ENCODE measurements at regions not wholly inside any gene's neighbourhood (a gene's known extent, or its start where the extent isn't known, plus 50 kb on each side); places are given as distances from the start of the nearest gene placed in this dataset.
A peak's percentile ranks its signal among the peaks of the same experiment; 100 is the strongest.
"Not testable (repeated sequence)": the region's sequence is repeated elsewhere in the genome, so short reads cannot be mapped to it uniquely, and the experiment has no call there.

GRCh38 chr2:187180529-187180928 lies 267.5 kb downstream of the CALCRL start:
- POLR2A ChIA-PET: no interaction called here
- CTCF ChIA-PET: no interaction called here
- DNase-seq (ENCODE audit: extremely low spot score): no peak
- TF ChIP-seq BHLHE40 (IDR thresholded peaks at IDR 0.05; ENCODE audit: borderline replicate concordance): no peak
- no peak for TF ChIP-seq FOXA1 (IDR thresholded peaks at IDR 0.05)
- no peak for TF ChIP-seq CTBP1 (IDR thresholded peaks at IDR 0.05; ENCODE audit: borderline replicate concordance)
- TF ChIP-seq LEF1 (IDR thresholded peaks at IDR 0.05; ENCODE audit: borderline replicate concordance): no peak
- TF ChIP-seq PKNOX1 (IDR thresholded peaks at IDR 0.05): no peak
- TF ChIP-seq SUZ12 (IDR thresholded peaks at IDR 0.05): no peak
- TF ChIP-seq NFRKB (IDR thresholded peaks at IDR 0.05): no peak

DNA sequence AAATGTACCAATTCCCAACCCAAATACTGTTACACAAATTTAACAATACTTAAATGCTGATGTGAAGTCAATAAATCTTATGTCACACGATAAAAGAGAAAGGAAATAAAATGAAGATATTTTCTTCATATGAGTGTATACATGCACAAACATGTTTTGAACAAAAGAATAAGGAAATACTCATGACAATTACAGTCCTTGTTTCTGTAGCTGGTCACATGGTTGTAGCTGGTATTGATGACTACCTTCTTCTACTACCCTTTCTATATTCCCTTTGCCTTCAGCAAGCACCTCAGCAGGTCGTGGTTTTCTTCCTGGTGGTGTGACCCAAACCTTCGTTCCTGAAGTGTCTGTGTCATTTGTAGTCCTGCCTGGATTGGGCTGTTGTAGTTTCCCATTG lies 269.2 kb downstream of the CALCRL start:
- POLR2A ChIA-PET; CTCF ChIA-PET; DNase-seq (ENCODE audit: extremely low spot score): not testable (repeated sequence)

GRCh38 chr2:187177253-187177652 lies 270.8 kb downstream of the CALCRL start:
- no peak for DNase-seq (ENCODE audit: extremely low spot score)
- no peak for TF ChIP-seq CTBP1 (IDR thresholded peaks at IDR 0.05; ENCODE audit: borderline replicate concordance)
- CTCF ChIA-PET: no interaction called here
- POLR2A ChIA-PET: no interaction called here

GRCh38 chr2:187174582-187174981 lies 273.5 kb downstream of the CALCRL start:
- DNase-seq (ENCODE audit: extremely low spot score): peak; percentile 20
- no peak for TF ChIP-seq NFRKB (IDR thresholded peaks at IDR 0.05)
- no peak for TF ChIP-seq LEF1 (IDR thresholded peaks at IDR 0.05; ENCODE audit: borderline replicate concordance)
- TF ChIP-seq SP1 (IDR thresholded peaks at IDR 0.05): no peak
- no peak for TF ChIP-seq SUZ12 (IDR thresholded peaks at IDR 0.05)
- no peak for TF ChIP-seq ZNF384 (IDR thresholded peaks at IDR 0.05)
- TF ChIP-seq ELF4 (IDR thresholded peaks at IDR 0.05): no peak
- TF ChIP-seq TARDBP (IDR thresholded peaks at IDR 0.05): no peak
- TF ChIP-seq FOXK2 (IDR thresholded peaks at IDR 0.05): no peak
- no peak for TF ChIP-seq L3MBTL2 (conservative IDR thresholded peaks at IDR 0.05)
- TF ChIP-seq FOXM1 (IDR thresholded peaks at IDR 0.05; ENCODE audit: borderline replicate concordance): no peak
- TF ChIP-seq PKNOX1 (IDR thresholded peaks at IDR 0.05): no peak
- TF ChIP-seq FOXA1 (IDR thresholded peaks at IDR 0.05): no peak
- TF ChIP-seq CTBP1 (IDR thresholded peaks at IDR 0.05; ENCODE audit: borderline replicate concordance): no peak
- TF ChIP-seq ARNT (IDR thresholded peaks at IDR 0.05): no peak
- ChIA-PET POLR2A (no interaction called here), CTCF (no interaction called here)

GRCh38 chr2:187171318-187171717 lies 276.7 kb downstream of the CALCRL start:
- TF ChIP-seq ARNT (IDR thresholded peaks at IDR 0.05): no peak
- no peak for TF ChIP-seq ELF4 (IDR thresholded peaks at IDR 0.05)
- no peak for TF ChIP-seq SP1 (IDR thresholded peaks at IDR 0.05)
- no peak for DNase-seq (ENCODE audit: extremely low spot score)
- ChIA-PET CTCF (no interaction called here), POLR2A (no interaction called here)

GRCh38 chr2:187169864-187170263 lies 278.2 kb downstream of the CALCRL start:
- POLR2A ChIA-PET: no interaction called here
- no peak for TF ChIP-seq NFRKB (IDR thresholded peaks at IDR 0.05)
- TF ChIP-seq SUZ12 (IDR thresholded peaks at IDR 0.05): no peak
- TF ChIP-seq FOXK2 (IDR thresholded peaks at IDR 0.05): no peak
- no peak for TF ChIP-seq BHLHE40 (IDR thresholded peaks at IDR 0.05; ENCODE audit: borderline replicate concordance)
- no peak for TF ChIP-seq FOXA1 (IDR thresholded peaks at IDR 0.05)
- no peak for TF ChIP-seq SP1 (IDR thresholded peaks at IDR 0.05)
- TF ChIP-seq PKNOX1 (IDR thresholded peaks at IDR 0.05): no peak
- TF ChIP-seq L3MBTL2 (conservative IDR thresholded peaks at IDR 0.05): no peak
- TF ChIP-seq CTBP1 (IDR thresholded peaks at IDR 0.05; ENCODE audit: borderline replicate concordance): no peak
- no peak for TF ChIP-seq ZNF384 (IDR thresholded peaks at IDR 0.05)
- TF ChIP-seq HDGF (IDR thresholded peaks at IDR 0.05; ENCODE audit: borderline replicate concordance): no peak
- no peak for TF ChIP-seq ARNT (IDR thresholded peaks at IDR 0.05)
- no peak for TF ChIP-seq FOXM1 (IDR thresholded peaks at IDR 0.05; ENCODE audit: borderline replicate concordance)
- CTCF ChIA-PET: no interaction called here
- DNase-seq (ENCODE audit: extremely low spot score): no peak

GRCh38 chr2:187168720-187169713 lies 279.0 kb downstream of the CALCRL start:
- POLR2A ChIA-PET: no interaction called here
- CTCF ChIA-PET: no interaction called here
- DNase-seq (ENCODE audit: extremely low spot score): no peak
- TF ChIP-seq ARNT (IDR thresholded peaks at IDR 0.05): no peak
- no peak for TF ChIP-seq CTBP1 (IDR thresholded peaks at IDR 0.05; ENCODE audit: borderline replicate concordance)
- TF ChIP-seq ELF4 (IDR thresholded peaks at IDR 0.05): no peak
- TF ChIP-seq LEF1 (IDR thresholded peaks at IDR 0.05; ENCODE audit: borderline replicate concordance): no peak
- no peak for TF ChIP-seq FOXM1 (IDR thresholded peaks at IDR 0.05; ENCODE audit: borderline replicate concordance)
- no peak for TF ChIP-seq BHLHE40 (IDR thresholded peaks at IDR 0.05; ENCODE audit: borderline replicate concordance)
- TF ChIP-seq NFRKB (IDR thresholded peaks at IDR 0.05): no peak
- no peak for TF ChIP-seq ZNF384 (IDR thresholded peaks at IDR 0.05)
- no peak for TF ChIP-seq SP1 (IDR thresholded peaks at IDR 0.05)
- no peak for TF ChIP-seq SUZ12 (IDR thresholded peaks at IDR 0.05)
- TF ChIP-seq L3MBTL2 (conservative IDR thresholded peaks at IDR 0.05): no peak
- TF ChIP-seq HDGF (IDR thresholded peaks at IDR 0.05; ENCODE audit: borderline replicate concordance): no peak
- no peak for TF ChIP-seq FOXK2 (IDR thresholded peaks at IDR 0.05)
